NB4 (cell line): ENCODE measurements at regions not wholly inside any gene's neighbourhood (a gene's known extent, or its start where the extent isn't known, plus 50 kb on each side); places are given as distances from the start of the nearest gene placed in this dataset.

Experiments used
- DNase-seq: peaks from one replicate; pipeline ENCODE4 v3.0.0; 2010; ENCODE audit warnings: low read depth
- H3K4me3 ChIP-seq: one replicate; pipeline ENCODE4 v1.5.1; 2011; ENCODE audit warnings: mild to moderate bottlenecking, low read depth, low read length, moderate library complexity
- MYC ChIP-seq: IDR thresholded peaks from 2 replicates; pipeline ENCODE4 v1.6.1; 2011; ENCODE audit warnings: low read depth, low read length
- POLR2A ChIP-seq: IDR thresholded peaks from 2 replicates; pipeline ENCODE4 v1.6.1; 2011; ENCODE audit warnings: mild to moderate bottlenecking; ENCODE audit not compliant: insufficient read length; ENCODE audit errors: extremely low read depth
- TF ChIP-seq, protein P1 (sequence below): IDR thresholded peaks from 2 replicates; pipeline ENCODE4 v1.6.1; 2011; ENCODE audit warnings: low read depth, low read length
- TF ChIP-seq, protein P2 (sequence below): IDR thresholded peaks from one replicate; pipeline ENCODE4 v1.5.1; 2012; ENCODE audit warnings: low read depth, low read length

DNA sequence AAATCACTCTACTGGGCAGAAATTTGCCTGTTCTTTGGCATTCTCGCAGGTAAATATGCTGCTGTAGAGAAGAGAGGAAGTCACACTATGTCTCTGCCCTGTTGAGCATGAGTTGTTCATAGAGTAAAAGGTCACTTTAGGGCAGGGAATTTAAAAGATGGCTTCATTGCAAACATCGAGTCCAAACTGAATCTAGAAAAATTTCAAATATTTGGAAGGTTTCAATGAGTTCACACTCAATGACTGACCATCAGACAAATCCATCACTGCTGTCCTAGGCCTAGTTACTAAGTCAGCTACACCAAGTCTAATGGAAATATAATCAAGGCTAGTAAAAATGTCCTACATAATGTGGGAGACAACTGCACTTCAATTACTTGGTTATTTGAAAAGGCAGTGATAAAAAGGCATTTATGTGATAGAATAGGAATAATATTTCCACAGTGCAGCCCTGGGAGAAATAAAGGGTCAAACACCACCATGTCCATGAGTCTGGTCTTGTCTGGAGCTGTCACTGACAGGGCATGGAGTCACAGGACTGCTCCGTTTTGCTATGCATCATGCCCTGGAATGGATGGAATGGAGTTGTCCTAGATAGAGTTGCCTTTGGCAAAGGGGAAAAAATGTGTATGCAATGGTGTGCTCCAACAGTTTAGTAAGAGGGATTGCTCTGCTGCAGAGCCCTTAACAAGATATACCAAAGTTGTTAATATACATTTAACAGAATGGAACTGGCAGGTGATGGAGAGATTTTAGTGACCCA lies 218.5 kb upstream of the DAPK1 start:
- DNase-seq, result no peak
- TF ChIP-seq, protein P1, sequence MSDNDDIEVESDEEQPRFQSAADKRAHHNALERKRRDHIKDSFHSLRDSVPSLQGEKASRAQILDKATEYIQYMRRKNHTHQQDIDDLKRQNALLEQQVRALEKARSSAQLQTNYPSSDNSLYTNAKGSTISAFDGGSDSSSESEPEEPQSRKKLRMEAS, result no peak
- TF ChIP-seq, protein P2, sequence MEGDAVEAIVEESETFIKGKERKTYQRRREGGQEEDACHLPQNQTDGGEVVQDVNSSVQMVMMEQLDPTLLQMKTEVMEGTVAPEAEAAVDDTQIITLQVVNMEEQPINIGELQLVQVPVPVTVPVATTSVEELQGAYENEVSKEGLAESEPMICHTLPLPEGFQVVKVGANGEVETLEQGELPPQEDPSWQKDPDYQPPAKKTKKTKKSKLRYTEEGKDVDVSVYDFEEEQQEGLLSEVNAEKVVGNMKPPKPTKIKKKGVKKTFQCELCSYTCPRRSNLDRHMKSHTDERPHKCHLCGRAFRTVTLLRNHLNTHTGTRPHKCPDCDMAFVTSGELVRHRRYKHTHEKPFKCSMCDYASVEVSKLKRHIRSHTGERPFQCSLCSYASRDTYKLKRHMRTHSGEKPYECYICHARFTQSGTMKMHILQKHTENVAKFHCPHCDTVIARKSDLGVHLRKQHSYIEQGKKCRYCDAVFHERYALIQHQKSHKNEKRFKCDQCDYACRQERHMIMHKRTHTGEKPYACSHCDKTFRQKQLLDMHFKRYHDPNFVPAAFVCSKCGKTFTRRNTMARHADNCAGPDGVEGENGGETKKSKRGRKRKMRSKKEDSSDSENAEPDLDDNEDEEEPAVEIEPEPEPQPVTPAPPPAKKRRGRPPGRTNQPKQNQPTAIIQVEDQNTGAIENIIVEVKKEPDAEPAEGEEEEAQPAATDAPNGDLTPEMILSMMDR, result no peak
- TF ChIP-seq POLR2A (no peak), MYC (no peak)
- no peak overlapping the region for H3K4me3 ChIP-seq

DNA sequence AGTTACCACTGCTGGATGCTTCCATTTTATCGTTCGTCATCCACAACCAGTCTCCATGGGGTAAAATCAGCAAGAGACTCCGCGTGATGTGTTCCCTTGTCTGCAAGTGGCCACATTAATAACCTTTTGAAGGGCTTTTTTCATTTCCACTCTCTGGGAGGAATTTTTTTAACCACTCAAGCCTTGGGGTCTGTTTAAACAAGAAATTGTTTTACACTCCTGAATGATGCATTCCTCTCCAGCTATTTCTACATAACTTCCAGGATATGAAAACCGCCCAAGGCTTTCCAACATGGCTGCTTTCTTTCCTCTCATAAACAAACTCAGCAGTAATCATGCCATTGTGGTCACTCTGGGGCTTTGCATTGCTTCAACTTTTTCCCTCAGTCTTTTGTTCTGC lies 217.2 kb upstream of the DAPK1 start:
- H3K4me3 ChIP-seq, result no peak overlapping the region
- TF ChIP-seq, protein P1, result no peak
- TF ChIP-seq, protein P2, result no peak
- no peak for TF ChIP-seq POLR2A
- no peak for TF ChIP-seq MYC
- DNase-seq, result no peak

DNA sequence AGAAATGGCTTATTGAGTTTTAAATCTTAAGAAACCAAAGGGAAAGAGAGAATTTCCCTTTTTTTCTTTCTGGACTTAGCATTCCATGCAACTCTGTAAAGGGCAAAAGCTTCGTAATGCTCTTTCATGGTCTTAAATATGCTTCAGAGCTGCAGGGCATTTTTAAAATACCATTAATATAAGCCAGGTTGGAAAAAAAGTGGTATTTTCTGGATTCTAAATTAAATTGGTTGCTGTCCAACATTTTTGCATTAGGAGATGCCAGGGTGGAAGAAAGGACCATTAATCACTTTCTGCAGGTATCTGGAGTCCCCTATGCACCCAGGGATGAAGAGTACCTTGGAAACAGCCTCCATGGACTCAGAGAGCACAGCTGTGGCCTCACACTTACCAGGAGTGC lies 215.1 kb upstream of the DAPK1 start:
- TF ChIP-seq MYC (no peak), POLR2A (no peak)
- TF ChIP-seq, protein P1, result no peak
- TF ChIP-seq, protein P2, result no peak
- H3K4me3 ChIP-seq, result no peak overlapping the region
- no peak for DNase-seq

DNA sequence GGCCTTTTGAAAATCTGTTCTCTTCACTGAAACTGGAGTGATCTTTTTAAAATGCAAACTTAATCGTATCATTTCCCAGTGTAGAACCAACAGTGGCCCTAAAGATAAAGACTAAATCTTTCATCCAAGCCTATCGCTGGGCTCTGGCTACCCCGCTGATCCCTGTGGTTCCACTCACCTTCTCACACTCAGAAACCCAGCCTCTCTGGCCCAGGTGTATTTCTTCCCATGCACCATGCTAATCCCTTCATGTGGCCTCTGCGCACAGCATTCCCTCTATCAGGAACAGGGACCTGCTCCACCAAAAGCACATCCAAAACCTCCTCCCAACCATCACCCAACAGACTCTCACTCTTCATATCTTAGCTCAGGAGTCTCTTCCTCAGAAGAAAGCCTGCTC lies 214.1 kb upstream of the DAPK1 start:
- TF ChIP-seq MYC, result no peak
- TF ChIP-seq, protein P2, result no peak
- TF ChIP-seq POLR2A, result no peak
- TF ChIP-seq, protein P1, result no peak
- DNase-seq, result no peak
- no peak overlapping the region for H3K4me3 ChIP-seq

DNA sequence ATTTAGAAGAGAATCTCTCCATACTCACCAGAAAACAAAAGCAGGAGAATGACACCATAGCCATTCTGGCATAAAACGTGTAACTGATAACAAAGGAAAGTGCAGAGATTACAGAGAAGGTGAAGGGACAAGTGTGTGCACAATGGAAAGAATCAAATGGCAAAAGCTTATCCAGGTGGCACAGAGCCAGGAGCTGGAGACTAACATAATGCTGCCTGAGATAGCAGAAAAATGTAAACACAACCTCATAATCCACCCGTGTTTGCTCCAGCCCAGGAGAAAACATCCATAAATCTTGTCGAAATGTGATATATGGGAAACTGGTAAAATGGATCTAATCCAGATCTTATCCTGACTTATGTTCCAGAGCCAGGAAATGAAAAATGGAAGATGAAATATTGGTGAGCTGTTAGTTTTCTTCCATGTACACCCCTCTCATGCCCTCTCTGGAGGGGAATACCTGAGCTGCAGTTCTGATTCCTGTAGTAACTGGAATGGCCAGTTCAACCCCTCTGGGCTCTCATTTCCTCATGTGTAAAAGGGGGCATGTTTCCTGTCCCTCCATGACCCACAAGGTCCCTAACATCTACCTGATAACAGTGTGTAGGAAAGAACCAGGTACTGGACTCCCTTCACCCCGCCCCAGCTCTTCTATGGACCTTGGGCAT lies 212.3 kb upstream of the DAPK1 start:
- H3K4me3 ChIP-seq, result no peak overlapping the region
- TF ChIP-seq, protein P2, result no peak
- no peak for TF ChIP-seq MYC
- no peak for TF ChIP-seq POLR2A
- TF ChIP-seq, protein P1, result no peak
- DNase-seq, result no peak

DNA sequence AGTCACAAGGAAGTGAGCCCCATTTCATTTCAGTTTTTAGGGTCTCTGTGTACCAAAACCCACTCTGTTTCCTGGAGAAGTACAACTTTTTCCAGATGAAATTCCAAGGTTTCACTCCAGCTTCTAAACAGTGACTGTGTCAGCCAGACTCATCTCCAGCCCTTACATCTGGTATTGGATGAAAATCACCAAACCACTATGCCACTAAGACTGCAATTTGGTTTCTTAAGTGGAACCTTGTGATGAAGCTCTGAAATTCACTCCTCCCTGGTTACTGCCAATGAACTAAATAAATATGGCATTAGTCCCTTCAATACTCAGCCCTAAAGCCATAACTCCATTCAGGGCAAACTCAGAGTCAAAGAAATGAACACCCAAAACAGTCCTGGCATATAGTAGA lies 211.2 kb upstream of the DAPK1 start:
- no peak for DNase-seq
- no peak overlapping the region for H3K4me3 ChIP-seq
- TF ChIP-seq MYC (no peak), POLR2A (no peak)
- TF ChIP-seq, protein P1, result no peak
- TF ChIP-seq, protein P2, result no peak
